Putamen (tissue), 1 donor: ENCODE measurements at regions not wholly inside any gene's neighbourhood (a gene's known extent, or its start where the extent isn't known, plus 50 kb on each side); places are given as distances from the start of the nearest gene placed in this dataset.
A peak's percentile ranks its signal among the peaks of the same experiment; 100 is the strongest.
"Not testable (repeated sequence)": the region's sequence is repeated elsewhere in the genome, so short reads cannot be mapped to it uniquely, and the experiment has no call there.

Experiments
- DNase-seq: peaks from one replicate; pipeline ENCODE4 v3.0.0-alpha.2; 2016; ENCODE audit warnings: low spot score

DNA sequence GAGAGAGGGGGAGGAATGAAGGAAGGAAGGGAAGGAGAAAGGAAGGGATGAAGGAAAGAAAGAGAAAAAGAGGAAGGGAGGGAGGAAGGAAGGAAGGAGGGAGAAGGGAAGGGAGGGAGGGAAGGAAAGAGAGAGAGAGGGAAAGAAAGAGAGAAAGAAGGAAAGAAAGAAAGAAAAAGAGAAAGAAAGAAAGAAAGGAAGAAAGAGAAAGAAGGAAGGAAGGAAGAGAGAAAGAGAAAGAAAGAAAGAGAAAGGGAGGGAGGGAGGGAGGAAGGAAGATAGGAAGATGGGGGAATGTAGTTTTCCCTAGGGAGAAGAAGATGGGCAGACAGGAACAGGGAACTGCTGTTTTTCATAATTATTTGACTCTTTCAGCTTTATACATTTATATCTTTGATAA, 115.1 kb upstream of the CXADR start:
- DNase-seq: no peak

DNA sequence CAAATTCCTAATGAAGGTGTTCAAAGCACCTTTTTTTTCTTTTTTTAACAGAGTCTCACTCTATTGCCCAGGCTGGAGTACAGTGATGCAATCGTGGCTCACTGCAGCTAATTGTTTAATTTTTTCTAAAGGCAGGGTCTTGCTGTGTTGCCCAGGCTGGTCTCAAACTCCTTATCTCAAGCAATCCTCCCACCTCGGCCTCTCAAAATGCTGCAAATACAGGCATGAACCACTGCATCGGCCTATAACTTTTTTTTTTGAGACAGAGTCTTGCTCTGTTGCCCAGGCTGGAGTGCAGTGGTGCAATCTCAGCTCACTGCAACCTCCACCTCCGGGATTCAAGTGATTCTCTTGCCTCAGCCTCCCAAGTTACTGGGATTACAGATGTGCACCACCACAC, 113.9 kb upstream of the CXADR start:
- DNase-seq: not testable (repeated sequence)

DNA sequence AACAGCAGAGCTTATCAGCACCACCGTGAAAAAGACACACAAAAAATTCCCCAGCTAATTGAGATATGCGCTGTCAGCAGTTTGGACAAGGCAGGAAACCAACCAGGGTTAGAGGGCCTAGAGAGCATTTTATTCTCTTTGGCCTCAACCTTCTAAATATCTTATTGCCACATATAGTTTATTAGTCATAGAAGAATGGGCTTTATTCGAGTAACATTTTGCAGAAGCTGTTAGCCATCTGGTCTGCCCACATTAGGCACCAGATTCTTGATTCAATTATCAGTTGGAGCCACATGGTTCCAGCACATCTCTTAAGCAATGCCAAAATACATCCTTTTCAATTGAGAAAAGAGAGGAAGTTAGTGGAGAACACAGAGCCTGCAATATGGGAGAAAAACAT, 109.9 kb upstream of the CXADR start:
- no peak for DNase-seq

DNA sequence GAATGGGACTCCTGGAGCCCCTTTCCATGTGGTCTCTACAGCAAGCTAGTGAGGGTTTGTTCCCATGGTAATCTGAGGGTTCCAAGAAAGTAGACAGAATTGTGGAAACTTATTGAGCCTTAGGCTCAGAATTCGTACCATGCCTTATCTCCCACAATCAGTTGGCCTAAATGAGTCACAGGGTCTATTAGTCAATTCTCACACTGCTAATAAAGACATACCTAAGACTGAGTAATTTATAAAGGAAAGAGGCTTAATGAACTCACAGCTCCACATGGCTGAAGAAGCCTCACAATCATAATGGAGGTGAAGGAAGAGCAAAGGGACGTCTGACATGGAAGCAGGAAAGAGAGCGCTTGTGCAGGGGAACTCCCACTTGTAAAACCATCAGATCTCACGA, 106.6 kb upstream of the CXADR start:
- DNase-seq: no peak

DNA sequence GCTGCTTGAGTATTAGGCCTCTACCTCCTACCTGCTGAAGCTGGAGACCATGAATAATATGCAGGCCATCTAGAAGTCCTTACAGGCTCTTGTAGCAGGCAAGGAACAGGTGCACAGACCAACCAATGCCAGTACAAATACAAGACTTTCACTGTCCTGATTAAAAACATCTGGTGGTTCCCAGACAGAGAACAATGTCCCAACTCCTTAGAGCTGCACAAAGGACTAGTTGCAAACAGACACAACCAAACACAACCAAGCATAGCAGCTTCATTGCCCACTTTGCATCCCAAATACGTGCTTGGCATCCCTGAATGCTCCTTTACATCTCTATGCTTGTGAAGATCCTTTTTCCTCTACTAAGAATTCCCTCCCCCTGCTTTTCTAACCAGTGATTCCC, 98.1 kb upstream of the CXADR start:
- DNase-seq: peak; percentile 80

DNA sequence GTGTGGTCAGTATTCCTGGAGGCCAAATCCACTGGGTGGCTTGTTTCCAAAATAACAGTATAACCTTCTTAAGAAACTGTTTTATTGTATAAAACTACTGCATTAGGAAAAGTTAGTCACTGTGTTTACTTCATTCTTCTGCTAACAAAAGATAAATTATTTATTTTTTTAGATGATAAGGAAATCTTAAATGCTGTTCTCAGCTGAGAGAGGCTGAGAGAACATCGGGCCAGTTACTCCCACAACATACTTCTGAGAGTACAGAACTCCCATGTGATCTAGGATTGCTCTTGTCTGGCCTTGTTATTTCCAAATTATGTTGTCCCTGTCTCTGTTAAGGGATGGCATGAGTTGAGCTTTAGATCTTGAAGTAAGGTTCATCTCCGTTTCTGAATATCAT, 96.7 kb upstream of the CXADR start:
- no peak for DNase-seq

DNA sequence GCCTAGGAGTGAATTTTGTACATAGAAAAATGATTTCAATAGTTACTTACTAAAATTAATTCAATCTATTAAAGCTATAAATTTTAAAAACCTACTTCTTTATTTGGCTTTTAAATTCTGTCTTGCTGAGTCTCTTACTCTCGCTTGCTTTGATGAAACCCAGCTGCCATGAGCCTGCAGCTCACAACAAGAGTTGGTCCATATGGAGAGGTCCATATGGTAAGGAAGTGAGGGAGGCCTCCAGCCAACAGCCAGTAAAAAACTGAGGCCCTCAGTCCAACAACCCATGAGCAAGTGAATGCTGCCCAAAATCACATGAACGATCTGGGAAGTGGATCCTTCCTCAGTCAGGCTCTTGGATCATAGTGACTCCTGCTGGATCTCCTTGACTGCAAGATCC, 89.9 kb upstream of the CXADR start:
- DNase-seq: no peak

DNA sequence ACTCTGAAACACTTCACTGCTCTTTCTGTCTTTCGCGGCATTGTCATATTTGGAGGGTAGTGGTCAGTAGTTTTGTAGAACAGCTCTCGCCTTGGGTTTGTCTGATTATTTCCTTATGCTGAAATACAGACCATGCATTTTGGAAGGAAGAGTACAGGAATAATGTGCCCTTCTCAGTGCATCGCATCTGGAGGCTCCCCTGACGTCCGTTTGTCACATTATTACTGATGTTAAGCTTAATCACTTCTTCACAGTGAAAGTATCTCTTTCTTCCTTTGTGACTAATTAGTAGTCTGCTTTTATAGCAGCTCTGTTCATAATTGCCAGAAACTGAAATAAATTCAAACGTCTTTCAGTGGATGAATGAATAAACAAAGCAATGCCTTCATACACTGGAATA, 85.7 kb upstream of the CXADR start:
- DNase-seq: peak; percentile 86

DNA sequence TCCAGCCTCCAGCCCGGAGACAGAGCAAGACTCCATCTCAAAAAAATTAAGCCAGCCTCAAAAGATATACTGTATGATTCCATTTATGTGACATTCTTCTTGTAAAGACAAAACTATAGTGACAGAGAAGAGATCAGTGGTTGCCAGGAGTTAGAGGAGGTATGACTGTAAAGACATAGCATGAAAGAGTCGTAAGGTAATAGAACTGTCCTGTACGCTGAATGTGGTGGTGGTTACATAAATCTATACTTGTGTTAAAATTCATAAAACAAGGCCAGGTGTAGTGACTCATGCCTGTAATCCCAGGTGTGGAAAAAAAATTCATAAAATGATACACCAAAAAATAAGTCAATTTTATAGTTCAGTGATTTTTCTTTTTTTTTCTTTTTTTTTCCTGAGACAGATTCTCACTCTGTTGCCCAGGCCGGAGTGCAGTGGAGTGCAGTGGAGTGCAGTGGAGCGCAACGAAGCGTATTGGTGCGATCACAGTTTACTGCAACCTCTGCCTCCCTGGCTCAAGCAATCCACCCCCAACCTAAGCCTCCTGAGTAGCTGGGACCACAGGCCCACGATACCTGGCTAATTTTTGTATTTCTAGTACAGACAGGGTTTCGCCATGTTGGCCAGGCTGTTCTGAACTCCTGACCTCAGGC, 84.9 kb upstream of the CXADR start:
- no peak for DNase-seq

DNA sequence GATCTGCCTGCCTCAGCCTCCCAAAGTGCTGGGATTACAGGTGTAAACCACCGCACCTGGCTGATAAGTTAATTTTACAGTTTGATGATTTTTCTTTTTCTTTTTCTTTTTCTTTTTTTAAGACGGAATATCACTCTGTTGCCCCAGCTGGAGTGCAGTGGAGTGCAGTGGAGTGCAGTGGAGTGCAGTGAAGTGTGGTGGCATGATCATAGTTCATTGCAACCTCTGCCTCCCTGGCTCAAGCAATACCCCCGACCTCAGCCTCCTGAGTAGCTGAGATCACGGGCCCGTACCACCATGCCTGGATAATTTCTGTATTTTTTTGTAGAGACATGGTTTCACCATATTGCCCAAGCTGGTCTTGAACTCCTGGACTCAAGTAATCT, 84.4 kb upstream of the CXADR start:
- DNase-seq: no peak

DNA sequence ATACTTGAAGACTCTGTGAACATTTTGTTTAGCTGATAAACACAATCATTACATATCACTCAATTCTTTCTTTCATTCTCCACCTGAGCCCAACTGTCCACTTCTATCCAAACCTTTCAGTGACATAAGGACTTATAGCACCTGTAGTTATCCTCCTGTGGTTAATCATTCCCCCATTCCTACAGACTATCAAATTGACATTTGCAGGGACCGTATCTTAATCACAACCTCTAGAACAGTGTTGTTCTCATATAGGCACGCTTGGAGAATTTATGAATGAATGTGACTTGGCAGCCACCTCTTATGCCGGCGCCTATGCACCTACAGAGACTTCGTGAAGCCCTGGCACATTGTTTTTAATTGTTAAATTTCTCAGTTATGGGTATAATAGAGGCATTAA, 83.9 kb upstream of the CXADR start:
- DNase-seq: no peak

DNA sequence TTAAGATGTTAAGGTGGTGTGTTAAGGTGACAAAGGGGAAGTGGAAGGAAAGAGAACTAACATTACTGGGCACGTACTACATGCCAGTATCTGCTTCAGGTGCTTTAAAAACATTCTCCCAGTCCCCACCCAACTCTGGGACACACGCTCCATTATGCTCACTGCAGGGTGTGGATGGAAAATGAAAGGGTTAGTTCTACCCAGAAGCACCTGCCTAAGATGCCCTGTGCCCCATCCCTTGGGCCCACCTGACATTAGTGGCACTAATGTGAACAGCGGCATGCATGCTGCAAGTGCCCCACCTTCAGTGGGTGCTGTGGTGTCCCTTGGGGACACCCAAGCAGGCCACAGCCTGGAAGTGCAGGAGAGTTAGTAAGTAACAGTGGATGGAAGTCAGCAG, 82.9 kb upstream of the CXADR start:
- DNase-seq: no peak

DNA sequence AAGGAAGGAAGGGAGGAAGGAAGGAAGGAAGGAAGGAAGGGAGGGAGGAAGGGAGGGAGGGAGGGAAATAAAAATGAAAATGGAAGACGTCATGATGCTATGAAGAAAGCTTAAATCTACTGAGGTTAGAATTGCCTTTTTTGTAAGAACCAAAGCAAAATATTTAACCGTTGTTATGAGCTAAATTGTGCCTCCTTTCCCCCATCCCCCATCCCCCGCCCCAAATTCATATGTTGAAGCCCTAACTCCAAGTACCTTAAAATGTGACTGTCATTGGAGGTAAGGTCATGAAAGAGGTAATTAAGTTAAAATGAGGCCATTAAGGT, 80.1 kb upstream of the CXADR start:
- DNase-seq: no peak

DNA sequence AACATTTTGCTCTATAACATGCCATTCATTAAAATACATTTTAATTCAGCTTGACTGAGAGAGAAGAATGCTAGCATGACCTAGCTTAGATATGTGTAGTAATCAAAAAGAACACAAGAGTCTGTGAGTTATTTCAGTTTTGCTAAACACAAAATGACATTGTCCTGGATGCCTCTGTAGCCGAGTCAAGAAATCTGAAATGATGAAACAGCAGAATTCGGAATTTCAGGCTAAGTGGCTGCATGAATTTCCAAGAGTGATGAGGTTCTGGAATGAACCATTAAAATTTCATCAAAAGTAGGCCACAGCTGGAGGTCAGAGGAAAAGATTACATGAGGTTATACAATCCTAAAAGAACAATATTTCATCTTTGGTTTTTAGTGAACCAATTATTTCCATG, 79.1 kb upstream of the CXADR start:
- DNase-seq: no peak

DNA sequence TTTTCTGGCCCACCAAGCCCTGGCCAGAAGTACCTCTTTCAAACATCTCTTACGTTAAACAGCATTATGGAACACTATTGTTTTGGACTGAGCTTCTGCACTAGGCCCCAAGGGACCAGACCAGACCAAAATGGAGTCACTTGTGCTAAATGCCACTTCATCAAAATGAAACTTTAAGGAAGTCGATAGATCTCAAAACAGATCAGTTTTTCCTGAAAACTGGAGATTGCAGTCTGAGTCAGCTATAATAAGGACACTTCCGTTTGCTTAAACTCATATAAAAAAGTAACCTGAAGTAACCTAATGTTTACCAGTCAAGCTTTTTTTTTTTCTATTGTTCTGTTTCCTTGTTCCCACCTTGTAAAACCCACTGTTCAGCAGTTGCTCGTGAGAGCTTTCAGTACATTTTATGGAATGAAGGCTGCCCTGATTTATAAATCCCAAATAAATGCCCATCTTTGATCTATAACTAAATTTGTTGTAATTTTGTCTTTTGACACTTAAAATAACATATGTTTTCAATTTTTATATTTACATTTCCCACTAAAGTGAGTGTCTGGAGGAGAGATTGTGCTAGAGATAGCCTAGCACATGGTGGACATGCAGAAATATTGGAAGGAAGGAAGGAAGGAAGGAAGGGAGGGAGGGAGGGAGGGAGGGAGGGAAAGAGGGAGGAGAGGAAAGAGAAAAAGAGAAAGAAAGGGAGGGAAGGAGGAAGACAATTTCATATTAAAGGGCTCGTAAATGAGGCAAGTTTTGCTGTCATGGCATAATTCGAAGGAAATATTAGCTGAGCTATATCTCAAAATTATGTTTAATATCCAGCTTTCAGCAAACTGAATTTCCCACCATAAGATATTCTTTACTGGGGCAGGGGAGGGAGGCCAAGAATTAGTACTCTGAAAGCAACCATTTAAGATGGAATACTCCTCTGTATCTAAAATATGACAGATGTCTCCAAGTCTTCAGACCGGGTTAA, 77.0 kb upstream of the CXADR start:
- no peak for DNase-seq

DNA sequence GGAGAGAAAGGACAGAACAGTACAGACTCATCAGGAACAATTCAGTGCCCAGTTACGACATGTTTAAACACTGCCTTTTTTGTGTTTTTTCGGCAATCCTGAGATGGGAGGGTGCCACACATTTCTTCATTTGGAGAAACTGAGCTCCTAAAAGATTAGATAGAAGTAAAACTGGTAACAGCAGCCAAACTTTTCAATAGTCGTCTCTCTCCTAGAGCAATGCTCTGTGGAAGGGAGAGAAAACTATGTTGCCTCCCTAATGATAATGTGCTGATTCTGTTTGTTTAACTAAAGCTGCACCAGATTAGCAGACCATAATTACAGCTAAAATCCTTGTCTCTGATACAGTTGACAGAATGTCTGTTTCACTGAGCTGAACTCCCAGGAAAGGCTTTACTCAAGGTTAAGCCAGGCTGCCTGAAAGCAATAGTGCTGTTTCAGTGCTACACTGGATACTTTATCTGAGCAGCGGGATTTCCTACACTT, 76.2 kb upstream of the CXADR start:
- DNase-seq: no peak

DNA sequence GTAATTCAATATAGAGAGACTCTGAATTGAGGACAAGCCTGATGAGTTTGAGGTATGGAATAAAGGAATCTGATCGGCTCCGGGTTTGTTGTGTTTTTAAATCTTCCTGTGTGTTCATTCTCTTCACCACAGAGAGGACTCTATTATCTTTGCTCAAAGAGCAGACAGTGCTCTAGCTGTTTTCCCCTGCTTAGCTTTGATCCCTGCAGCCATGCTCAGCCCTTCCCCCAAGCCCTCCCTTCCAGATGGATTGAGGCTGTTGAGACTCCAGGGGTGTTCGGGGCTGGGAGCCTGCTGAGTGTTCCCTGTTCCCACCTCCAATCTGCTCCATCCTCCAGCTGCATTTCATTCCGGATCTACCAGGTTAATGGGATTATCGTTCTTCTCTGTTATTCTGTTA, 74.2 kb upstream of the CXADR start:
- no peak for DNase-seq

DNA sequence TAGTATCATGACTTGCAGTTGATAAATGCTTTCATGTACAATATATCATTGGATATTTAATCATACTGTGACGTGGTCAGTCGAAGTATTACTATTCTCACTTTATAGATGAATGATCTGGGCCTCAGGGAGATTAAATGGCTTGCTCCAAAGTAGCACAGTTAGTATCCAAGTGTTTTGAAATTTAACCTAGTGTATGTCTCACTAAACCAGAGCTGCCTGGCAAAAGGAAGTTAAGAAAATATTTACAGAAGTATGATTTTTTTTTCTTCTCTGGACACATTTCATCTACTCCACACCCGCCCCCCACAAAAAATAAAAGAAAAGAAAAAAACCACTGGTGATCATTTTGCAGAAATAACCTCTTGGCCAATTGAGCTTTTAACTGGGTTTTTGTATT, 71.9 kb upstream of the CXADR start:
- no peak for DNase-seq

DNA sequence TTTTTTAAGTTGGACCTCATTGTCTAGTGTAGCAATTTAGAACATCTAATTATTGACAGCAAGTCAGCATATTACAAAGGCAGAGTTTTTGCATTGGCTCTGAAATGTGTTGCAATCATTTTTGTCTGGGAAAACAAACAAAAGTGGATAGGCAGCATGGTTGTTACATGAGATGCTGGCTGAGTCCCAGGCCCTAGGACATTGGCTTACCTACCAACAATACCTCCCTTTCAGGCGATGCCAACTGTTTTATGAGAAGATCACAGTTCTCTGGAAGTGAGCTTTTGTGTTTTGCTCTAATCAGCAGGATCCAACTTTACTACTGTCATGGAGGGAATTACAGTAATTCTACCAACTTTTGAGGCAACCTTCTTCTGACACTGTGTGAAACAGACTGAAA, 71.5 kb upstream of the CXADR start:
- DNase-seq: peak; percentile 47

DNA sequence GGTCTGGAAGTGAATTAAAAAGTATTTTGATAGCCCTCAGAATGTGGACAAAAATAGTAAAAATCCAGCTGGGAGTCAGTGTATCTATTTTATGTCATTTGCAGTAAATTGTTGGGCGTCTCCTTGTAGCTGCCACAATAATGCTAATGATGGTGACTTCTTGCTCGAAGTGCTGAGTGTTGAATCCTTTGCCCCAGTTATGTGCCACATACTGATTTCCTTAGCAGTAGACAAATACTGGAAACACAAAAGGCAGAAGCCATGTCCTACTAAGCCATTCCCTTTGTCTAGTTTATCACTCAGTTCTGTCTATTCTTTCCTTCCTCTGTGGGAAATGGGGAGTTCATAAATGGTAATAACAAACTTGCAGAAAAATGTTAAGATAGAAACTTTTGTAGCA, 70.7 kb upstream of the CXADR start:
- no peak for DNase-seq

DNA sequence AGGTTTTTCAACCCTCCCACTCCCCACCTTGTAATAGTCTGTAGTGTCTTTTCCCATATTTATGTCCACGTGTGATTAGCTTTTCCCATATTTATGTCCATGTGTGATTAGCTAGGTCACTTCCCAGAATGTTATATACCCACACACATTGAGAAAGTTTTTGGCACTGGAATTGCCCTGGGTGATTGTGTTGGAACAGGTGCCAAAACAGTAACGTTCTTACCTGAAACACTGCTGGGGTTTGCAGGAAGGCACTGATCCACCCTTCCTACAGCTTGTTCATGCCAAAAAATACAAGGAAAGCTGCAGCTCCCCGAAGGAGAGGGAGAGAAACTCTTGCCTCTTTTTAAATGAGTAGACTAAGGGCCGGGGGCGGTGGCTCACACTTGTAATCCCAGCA, 68.0 kb upstream of the CXADR start:
- DNase-seq: no peak

DNA sequence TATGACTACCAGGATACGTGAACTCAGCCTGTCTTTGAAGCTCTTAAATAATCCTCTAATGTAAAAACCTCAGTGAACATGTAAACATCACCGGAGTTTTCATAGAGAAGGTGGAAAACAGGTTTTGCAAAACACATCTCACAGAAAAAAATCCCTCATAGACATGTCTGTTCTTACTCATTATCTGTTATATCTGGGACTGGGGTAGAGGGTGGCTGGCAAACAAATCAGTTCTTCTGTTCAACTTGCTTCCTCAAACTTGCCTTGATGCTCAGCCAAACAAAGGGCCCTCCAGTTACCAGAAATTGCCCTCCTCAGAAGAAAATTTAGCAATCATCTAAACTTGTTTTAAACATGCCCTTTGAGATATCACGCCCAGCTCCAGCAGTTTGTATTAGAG, 66.1 kb upstream of the CXADR start:
- DNase-seq: no peak

DNA sequence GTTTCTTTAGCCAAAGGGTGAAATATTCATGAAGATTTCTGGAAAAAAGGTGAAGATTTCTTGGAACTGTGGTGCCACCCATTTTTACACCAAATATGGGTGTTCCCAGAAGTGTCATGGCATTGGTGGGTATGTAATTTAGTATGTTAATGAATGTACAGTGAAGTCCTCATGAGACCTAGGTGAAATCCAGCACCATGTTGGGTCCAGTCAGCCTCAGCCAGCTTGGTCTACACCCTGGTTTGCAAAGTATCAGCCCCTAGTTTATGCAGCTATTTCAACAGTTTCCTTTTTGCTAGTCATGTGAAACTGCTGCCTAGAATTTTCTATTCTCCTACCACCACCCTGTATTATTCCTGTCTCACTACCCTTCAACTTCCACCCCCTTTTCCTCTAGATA, 63.1 kb upstream of the CXADR start:
- DNase-seq: no peak
